ENCODE measurements at regions not wholly inside any gene's neighbourhood (a gene's known extent, or its start where the extent isn't known, plus 50 kb on each side); places are given as distances from the start of the nearest gene placed in this dataset.
"Not testable (repeated sequence)": the region's sequence is repeated elsewhere in the genome, so short reads cannot be mapped to it uniquely, and the experiment has no call there.

DNA sequence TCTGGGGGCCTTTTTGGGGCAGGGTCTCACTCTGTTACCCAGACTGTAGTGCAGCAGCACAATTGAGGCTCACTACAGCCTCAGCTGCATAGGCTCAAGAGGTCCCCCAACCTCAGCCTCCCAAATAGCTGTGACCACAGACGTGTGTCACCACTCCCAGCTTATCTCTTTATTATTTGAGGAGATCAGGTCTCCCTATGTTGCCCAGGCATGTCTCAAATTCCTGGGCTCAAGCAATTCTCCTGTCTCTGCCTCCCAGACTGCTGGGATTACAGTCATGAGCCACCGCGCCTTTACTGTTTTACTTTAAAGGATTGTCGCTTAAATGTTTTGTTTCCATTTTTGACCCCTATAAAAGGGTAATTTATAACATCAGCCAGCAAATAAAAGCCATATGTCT is 502.6 kb upstream of the AUTS2 start:
- Histone ChIP-seq H3K27me3 (no peaks in the 10 kb centered on the region), H3K9me3 (peaks cover 6% of the 10 kb centered on the region; the same call in 1 of the 2 replicates), H3K36me3 (no peaks in the 10 kb centered on the region), H3K4me3 (ENCODE audit: low read depth, low read length) (no peak overlapping the region), H3K4me1 (no peaks in the 10 kb centered on the region)
- DNase-seq = no peak
- TF ChIP-seq, protein P1, sequence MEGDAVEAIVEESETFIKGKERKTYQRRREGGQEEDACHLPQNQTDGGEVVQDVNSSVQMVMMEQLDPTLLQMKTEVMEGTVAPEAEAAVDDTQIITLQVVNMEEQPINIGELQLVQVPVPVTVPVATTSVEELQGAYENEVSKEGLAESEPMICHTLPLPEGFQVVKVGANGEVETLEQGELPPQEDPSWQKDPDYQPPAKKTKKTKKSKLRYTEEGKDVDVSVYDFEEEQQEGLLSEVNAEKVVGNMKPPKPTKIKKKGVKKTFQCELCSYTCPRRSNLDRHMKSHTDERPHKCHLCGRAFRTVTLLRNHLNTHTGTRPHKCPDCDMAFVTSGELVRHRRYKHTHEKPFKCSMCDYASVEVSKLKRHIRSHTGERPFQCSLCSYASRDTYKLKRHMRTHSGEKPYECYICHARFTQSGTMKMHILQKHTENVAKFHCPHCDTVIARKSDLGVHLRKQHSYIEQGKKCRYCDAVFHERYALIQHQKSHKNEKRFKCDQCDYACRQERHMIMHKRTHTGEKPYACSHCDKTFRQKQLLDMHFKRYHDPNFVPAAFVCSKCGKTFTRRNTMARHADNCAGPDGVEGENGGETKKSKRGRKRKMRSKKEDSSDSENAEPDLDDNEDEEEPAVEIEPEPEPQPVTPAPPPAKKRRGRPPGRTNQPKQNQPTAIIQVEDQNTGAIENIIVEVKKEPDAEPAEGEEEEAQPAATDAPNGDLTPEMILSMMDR (IDR thresholded peaks at IDR 0.05; ENCODE audit: low read depth, low read length) = no peak

DNA sequence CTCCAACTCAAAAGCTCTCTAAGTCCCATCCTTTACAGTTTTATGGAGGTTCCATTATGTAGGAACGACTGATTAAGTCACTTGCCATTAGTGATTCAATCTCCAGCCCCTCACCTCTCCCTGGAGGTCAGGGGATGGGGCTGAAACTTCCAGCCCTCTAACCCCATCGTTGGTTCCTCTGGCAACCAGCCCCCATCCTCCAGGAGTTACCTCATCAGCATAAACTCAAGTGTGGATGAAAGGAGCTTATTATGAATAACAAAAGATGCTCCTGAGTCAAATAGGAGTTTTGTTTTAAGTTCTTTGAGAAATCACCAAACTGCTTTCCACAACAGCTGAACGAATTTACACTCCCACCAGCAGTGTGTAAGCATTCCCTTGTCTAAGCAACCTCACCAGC is 494.3 kb upstream of the AUTS2 start:
- TF ChIP-seq, protein P1 (IDR thresholded peaks at IDR 0.05; ENCODE audit: low read depth, low read length) = no peak
- Histone ChIP-seq H3K4me3 (ENCODE audit: low read depth, low read length) (no peak overlapping the region), H3K4me1 (no peaks in the 10 kb centered on the region), H3K27me3 (no peaks in the 10 kb centered on the region), H3K36me3 (no peaks in the 10 kb centered on the region), H3K9me3 (no peaks in the 10 kb centered on the region)
- no peak for DNase-seq

DNA sequence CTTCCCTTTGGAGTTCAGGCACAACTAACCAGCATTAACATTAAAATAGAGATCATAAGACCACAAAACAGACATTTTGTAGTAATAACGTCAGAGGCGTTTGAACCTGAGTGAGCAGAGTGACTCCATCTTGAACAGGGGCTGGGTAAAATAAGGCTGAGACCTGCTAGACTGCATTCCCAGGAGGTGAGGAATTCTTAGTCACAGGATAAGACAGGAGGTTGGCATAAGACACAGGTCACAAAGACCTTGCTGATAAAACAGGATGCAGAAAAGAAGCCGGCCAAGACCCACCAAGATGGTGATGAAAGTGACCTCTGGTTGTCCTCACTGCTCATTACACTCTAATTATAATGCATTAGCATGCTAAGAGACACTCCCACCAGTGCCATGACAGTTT is 493.2 kb upstream of the AUTS2 start:
- no peaks in the 10 kb centered on the region for H3K27me3 ChIP-seq
- H3K9me3 ChIP-seq = no peaks in the 10 kb centered on the region
- DNase-seq = no peak
- TF ChIP-seq, protein P1 (IDR thresholded peaks at IDR 0.05; ENCODE audit: low read depth, low read length) = no peak
- no peak overlapping the region for H3K4me3 ChIP-seq (ENCODE audit: low read depth, low read length)
- no peaks in the 10 kb centered on the region for H3K36me3 ChIP-seq
- H3K4me1 ChIP-seq = no peaks in the 10 kb centered on the region

DNA sequence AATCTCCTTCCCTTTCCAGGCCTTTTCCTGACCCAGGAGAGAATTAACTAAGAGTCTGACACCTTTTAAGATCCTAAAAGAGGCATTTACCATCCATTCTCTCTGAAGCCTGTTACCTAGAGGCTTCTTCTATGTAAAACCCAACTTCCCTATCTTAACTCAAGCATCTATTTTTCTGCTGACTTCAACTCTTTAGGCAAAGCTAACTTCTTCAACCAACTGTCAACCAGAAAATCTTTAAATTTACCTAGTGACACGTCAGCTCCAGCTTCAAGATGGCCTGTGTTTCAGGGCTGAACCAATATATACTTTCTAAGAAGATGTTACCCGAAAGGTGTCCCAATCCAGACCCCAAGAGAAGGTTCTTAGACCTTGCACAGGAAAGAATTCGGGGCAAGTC is 492.3 kb upstream of the AUTS2 start:
- H3K4me1 ChIP-seq = no peaks in the 10 kb centered on the region
- H3K4me3 ChIP-seq (ENCODE audit: low read depth, low read length) = no peak overlapping the region
- no peaks in the 10 kb centered on the region for H3K27me3 ChIP-seq
- TF ChIP-seq, protein P1 (IDR thresholded peaks at IDR 0.05; ENCODE audit: low read depth, low read length) = no peak
- no peak for DNase-seq
- no peaks in the 10 kb centered on the region for H3K9me3 ChIP-seq
- H3K36me3 ChIP-seq = no peaks in the 10 kb centered on the region

DNA sequence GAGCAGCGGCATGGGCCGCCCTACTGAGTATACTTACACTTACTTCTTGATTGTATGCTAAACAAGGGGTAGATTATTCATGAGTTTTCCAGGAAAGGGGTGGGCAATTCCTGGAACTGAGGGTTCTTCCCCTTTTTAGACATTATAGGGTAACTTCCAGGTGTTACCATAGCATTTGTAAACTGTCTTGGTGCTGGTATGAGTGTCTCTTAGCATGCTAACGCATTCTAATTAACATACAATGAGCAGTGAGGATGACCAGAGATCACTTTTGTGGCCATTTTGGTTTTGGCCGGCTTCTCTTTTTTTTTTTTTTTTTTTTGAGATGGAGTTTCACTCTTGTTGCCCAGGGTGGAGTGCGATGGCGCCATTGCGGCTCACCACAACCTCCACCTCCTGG is 491.8 kb upstream of the AUTS2 start:
- H3K36me3 ChIP-seq; H3K27me3 ChIP-seq; H3K4me3 ChIP-seq (ENCODE audit: low read depth, low read length); DNase-seq; H3K9me3 ChIP-seq; H3K4me1 ChIP-seq: not testable (repeated sequence)

DNA sequence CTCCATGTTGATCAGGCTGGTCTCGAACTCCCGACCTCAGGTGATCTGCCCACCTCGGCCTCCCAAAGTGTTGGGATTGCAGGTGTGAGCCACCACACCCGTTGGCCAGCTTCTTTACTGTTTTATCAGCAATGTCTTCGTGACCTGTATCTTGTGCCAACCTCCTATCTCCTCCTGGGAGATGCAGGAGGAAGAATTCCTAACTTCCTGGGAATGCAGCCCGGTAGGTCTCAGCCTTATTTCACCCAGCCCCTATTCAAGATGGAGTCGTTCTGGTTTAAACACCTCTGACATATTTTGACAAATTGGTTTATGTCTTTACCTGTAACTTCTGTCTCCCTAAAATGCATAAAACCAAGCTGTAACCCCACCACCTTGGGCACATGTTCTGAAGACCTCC is 491.3 kb upstream of the AUTS2 start:
- H3K27me3 ChIP-seq; H3K4me1 ChIP-seq; DNase-seq; H3K36me3 ChIP-seq; H3K9me3 ChIP-seq; H3K4me3 ChIP-seq (ENCODE audit: low read depth, low read length): not testable (repeated sequence)

DNA sequence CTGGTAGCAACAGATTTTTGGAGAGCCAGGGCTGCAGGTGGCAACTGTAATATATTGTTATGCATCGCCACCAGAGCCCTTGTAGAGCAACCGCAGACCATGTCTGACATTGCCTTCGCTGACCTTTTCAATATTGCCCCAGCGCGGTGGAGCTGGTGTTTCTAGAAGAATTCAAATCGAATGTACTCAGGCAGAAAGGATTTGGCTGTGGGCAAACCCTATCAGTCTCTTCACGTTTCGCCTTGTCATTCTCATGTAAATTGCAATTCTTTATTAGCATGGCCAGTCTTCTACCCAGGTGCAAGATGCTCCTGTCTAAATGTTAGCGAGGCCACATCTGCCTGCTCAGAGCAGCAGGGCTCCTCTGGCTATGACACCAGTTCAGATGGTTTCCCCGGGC is 490.2 kb upstream of the AUTS2 start:
- Histone ChIP-seq H3K27me3 (no peaks in the 10 kb centered on the region), H3K9me3 (no peaks in the 10 kb centered on the region), H3K4me3 (ENCODE audit: low read depth, low read length) (no peak overlapping the region), H3K36me3 (no peaks in the 10 kb centered on the region), H3K4me1 (no peaks in the 10 kb centered on the region)
- no peak for DNase-seq
- TF ChIP-seq, protein P1 (IDR thresholded peaks at IDR 0.05; ENCODE audit: low read depth, low read length) = no peak
